Breast epithelium (tissue), 4 donors: ENCODE measurements at regions not wholly inside any gene's neighbourhood (a gene's known extent, or its start where the extent isn't known, plus 50 kb on each side); places are given as distances from the start of the nearest gene placed in this dataset.

Experiments
- DNase-seq, 2 donors: peaks; one replicate each; pipeline ENCODE4 v3.0.0-alpha.2; 2019; ENCODE audit warnings: low spot score in 2 of 2
- H3K27ac ChIP-seq, 2 donors: fragments of 200-600 bp; sonication (generic) in 1 of 2; one replicate each; pipeline ENCODE4 v1.5.1; 2016 to 2019; ENCODE audit warnings: mild to moderate bottlenecking in 1 of 2
- H3K27me3 ChIP-seq, 2 donors: fragments of 200-600 bp; sonication (generic) in 1 of 2; one replicate each; pipeline versions ENCODE4 v1.5.1 to v1.6.0; 2017 to 2019; ENCODE audit warnings: control low read depth in 1 of 2, mild to moderate bottlenecking in 1 of 2
- H3K36me3 ChIP-seq: fragments of 200-600 bp; one replicate; pipeline ENCODE4 v1.5.1; 2019
- H3K4me1 ChIP-seq, 2 donors: fragments of 200-600 bp; sonication (generic); one replicate each; pipeline ENCODE4 v1.5.1; 2016 to 2019; ENCODE audit warnings: control low read depth in 1 of 2
- H3K4me3 ChIP-seq, 3 donors: fragments of 200-600 bp; sonication (generic); 1 replicate in 2 of 3; 2 replicates in 1 of 3; pipeline ENCODE4 v1.5.1; 2016 to 2019; ENCODE audit warnings: mild to moderate bottlenecking in 3 of 3, moderate library complexity in 2 of 3
- H3K9me3 ChIP-seq, 2 donors: fragments of 200-600 bp; sonication (generic) in 1 of 2; one replicate each; pipeline ENCODE4 v1.5.1; 2016 to 2019; ENCODE audit warnings: control low read depth in 1 of 2
- POLR2A ChIP-seq: fragments of 450-650 bp; IDR thresholded peaks from one replicate; pipeline ENCODE4 v1.6.1; 2016; ENCODE audit warnings: antibody characterized with exemption, mild to moderate bottlenecking, moderate library complexity
- POLR2AphosphoS5 ChIP-seq, 3 donors: sonication (generic); formaldehyde crosslinking; IDR thresholded peaks; one replicate each; pipeline ENCODE4 v1.6.1; 2017; ENCODE audit warnings: antibody characterized with exemption in 3 of 3
- intact Hi-C: fragments of 100-400 bp; cut with DNase I; formaldehyde crosslinking; loops from one replicate; pipeline ENCODE4 v1.15.1; 2023; ENCODE audit warnings: low total_unique reads
- TF ChIP-seq, protein P1 (sequence below), 3 donors: fragments of 450-650 bp; IDR thresholded peaks; one replicate each; pipeline ENCODE4 v1.5.1; 2016 to 2017; ENCODE audit warnings: antibody characterized with exemption in 3 of 3, mild to moderate bottlenecking in 3 of 3, moderate library complexity in 3 of 3

DNA sequence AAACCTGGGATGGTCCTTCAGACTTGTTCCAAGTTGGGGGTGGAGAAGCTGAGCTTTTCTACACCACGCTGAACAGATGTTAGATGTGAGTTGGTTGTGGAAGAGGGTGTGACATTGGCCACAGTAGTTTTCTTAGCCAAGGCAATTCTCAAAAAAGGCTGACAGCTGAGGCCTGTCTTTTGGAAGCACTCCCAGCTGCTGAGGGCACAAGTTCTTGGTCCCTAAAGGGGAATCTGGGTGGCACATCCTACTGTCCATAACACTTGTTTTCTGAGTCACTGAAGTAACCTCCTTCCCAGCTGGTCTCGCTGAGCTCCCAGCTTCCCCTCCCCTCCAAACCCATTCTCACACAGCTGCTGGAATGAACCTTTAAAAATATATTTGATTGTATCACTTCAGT lies 375.7 kb upstream of the KIRREL3 start:
- no peaks in the 10 kb centered on the region for H3K36me3 ChIP-seq
- no peaks in the 10 kb centered on the region for H3K9me3 ChIP-seq
- intact Hi-C loops, result no loop called here
- no peak overlapping the region for H3K27ac ChIP-seq
- H3K4me1 ChIP-seq, result no peaks in the 10 kb centered on the region
- DNase-seq, result no peak
- TF ChIP-seq POLR2A (no peak), POLR2AphosphoS5 (IDR thresholded peaks at IDR 0.05) (no peak)
- TF ChIP-seq, protein P1, sequence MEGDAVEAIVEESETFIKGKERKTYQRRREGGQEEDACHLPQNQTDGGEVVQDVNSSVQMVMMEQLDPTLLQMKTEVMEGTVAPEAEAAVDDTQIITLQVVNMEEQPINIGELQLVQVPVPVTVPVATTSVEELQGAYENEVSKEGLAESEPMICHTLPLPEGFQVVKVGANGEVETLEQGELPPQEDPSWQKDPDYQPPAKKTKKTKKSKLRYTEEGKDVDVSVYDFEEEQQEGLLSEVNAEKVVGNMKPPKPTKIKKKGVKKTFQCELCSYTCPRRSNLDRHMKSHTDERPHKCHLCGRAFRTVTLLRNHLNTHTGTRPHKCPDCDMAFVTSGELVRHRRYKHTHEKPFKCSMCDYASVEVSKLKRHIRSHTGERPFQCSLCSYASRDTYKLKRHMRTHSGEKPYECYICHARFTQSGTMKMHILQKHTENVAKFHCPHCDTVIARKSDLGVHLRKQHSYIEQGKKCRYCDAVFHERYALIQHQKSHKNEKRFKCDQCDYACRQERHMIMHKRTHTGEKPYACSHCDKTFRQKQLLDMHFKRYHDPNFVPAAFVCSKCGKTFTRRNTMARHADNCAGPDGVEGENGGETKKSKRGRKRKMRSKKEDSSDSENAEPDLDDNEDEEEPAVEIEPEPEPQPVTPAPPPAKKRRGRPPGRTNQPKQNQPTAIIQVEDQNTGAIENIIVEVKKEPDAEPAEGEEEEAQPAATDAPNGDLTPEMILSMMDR (IDR thresholded peaks at IDR 0.05), result no peak
- no peaks in the 10 kb centered on the region for H3K27me3 ChIP-seq
- no peak overlapping the region for H3K4me3 ChIP-seq

DNA sequence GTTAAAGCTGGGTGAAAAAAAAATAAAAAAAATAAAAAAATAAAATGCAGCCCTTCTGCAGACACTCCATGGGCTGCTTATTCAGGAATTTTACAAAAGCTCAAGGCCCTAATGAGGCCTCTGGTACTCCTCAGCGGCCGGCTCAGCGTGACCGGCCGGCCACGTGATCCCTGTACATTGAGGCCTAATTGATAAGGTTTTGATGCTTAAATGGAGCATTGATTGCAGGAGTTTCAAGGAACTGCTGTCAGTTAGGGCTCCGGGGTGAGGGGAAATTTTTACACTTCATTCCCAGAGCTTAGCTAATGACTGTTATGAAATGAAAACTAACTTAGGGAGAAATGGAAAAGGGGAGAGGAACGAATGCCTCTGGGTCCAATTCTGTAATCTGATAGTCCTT lies 368.8 kb upstream of the KIRREL3 start:
- Histone ChIP-seq H3K36me3 (no peaks in the 10 kb centered on the region), H3K27ac (no peak overlapping the region), H3K9me3 (no peaks in the 10 kb centered on the region), H3K27me3 (no peaks in the 10 kb centered on the region), H3K4me3 (no peak overlapping the region), H3K4me1 (no peaks in the 10 kb centered on the region)
- intact Hi-C loops, result no loop called here
- no peak for DNase-seq
- TF ChIP-seq, protein P1 (IDR thresholded peaks at IDR 0.05), result no peak
- TF ChIP-seq POLR2A, result no peak
- no peak for TF ChIP-seq POLR2AphosphoS5 (IDR thresholded peaks at IDR 0.05)

DNA sequence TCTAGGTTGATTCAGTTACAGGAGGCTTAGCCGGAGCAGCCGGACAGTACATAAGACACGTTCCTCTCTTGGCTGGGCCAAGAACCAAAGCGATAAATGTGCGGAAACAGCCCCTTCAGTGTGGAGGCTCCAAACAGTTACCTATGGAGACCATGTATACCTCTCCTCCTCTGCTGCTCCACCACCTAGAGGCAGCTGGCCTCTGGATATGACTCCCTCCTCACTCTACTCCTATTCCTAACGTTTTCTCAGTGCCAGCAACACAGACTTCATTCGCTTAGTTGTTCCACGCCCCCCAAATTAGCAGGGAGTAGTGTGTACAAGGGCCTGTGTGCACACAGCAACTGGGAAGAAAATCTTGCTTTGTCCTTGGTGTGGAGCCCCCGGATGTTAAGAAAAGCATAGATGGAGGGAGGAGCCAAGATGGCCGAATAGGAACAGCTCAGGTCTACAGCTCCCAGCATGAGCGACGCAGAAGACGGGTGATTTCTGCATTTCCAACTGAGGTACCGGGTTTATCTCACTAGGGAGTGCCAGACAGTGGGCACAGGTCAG lies 362.3 kb upstream of the KIRREL3 start:
- TF ChIP-seq POLR2AphosphoS5 (IDR thresholded peaks at IDR 0.05) (no peak), POLR2A (no peak)
- TF ChIP-seq, protein P1 (IDR thresholded peaks at IDR 0.05), result no peak
- intact Hi-C loops, result no loop called here
- H3K4me1 ChIP-seq, result no peaks in the 10 kb centered on the region

DNA sequence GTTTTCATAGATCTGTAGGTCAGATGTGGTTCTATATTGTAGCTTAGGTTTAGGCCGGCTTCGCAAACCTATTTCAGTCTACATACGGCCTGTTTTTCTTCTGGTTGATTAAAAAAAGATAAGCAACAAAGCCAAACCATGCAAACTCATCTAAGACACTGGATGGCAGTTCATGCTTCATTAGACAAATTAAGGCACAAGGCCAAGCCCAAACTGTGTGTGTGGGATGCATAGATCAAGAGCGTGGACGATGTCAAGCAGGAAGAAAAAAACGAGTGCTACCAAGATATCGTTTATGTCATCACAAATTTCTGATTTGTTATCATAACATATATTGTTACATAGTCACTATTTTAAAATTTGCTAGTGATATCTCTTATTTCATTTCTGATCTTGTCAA lies 357.6 kb upstream of the KIRREL3 start:
- Histone ChIP-seq H3K27ac (no peak overlapping the region), H3K27me3 (no peaks in the 10 kb centered on the region), H3K4me3 (no peak overlapping the region), H3K9me3 (no peaks in the 10 kb centered on the region), H3K36me3 (no peaks in the 10 kb centered on the region), H3K4me1 (no peaks in the 10 kb centered on the region)
- TF ChIP-seq POLR2A (no peak), POLR2AphosphoS5 (IDR thresholded peaks at IDR 0.05) (no peak)
- TF ChIP-seq, protein P1 (IDR thresholded peaks at IDR 0.05), result no peak
- DNase-seq, result no peak
- intact Hi-C loops, result no loop called here

More for the DNA sequence above, 362.3 kb upstream of the KIRREL3 start:
- DNase-seq, result no peak
- no peaks in the 10 kb centered on the region for H3K9me3 ChIP-seq
- H3K4me3 ChIP-seq, result no peak overlapping the region
- no peaks in the 10 kb centered on the region for H3K36me3 ChIP-seq
- H3K27me3 ChIP-seq, result no peaks in the 10 kb centered on the region
- H3K27ac ChIP-seq, result no peak overlapping the region

DNA sequence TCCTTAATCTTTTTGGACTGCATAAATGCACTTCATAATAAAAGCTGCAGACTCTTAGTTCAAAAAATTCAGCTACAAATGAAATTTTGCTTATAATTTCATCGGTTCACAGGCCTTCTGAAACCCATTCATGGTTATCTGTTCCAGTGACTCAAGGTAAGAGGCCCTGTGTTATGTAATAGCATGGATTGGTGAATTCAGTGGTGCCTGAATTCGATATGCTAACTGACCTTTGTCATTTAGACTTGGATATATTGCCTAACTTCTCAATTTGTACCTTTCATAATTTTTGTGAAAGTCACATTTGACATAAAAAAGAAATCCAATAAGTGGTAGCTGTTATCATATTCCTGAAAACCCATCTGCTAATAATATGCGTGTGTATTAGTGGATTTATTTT lies 349.9 kb upstream of the KIRREL3 start:
- H3K27me3 ChIP-seq, result no peaks in the 10 kb centered on the region
- H3K9me3 ChIP-seq, result no peaks in the 10 kb centered on the region
- no peak for DNase-seq
- H3K27ac ChIP-seq, result no peak overlapping the region
- TF ChIP-seq, protein P1 (IDR thresholded peaks at IDR 0.05), result no peak
- TF ChIP-seq POLR2AphosphoS5 (IDR thresholded peaks at IDR 0.05) (no peak), POLR2A (no peak)
- no peaks in the 10 kb centered on the region for H3K36me3 ChIP-seq
- intact Hi-C loops, result no loop called here
- no peaks in the 10 kb centered on the region for H3K4me1 ChIP-seq
- no peak overlapping the region for H3K4me3 ChIP-seq
